CD4-positive, CD25-positive, alpha-beta regulatory T cell (primary cell): ENCODE measurements at regions not wholly inside any gene's neighbourhood (a gene's known extent, or its start where the extent isn't known, plus 50 kb on each side); places are given as distances from the start of the nearest gene placed in this dataset.
"Not testable (repeated sequence)": the region's sequence is repeated elsewhere in the genome, so short reads cannot be mapped to it uniquely, and the experiment has no call there.

Experiments
- ATAC-seq, 2 donors: fragments of 150-1000 bp; cut with Tn5 transposase; one replicate each; pipeline ENCODE4 v1.10.0; 2021; ENCODE audit warnings: low read depth in 2 of 2, moderate number of reproducible peaks in 2 of 2, moderate library complexity in 1 of 2
- DNase-seq, 3 donors: peaks; one replicate each; pipeline versions ENCODE4 v3.0.0 to v3.0.0-alpha.2; 2012 to 2022; ENCODE audit warnings: mixed read lengths in 1 of 3
- H3K27ac ChIP-seq: one replicate; pipeline ENCODE4 v1.7.0; 2013; ENCODE audit warnings: mild to moderate bottlenecking, low read length; ENCODE audit not compliant: insufficient read depth, poor library complexity, severe bottlenecking
- H3K27me3 ChIP-seq: one replicate; pipeline ENCODE4 v1.7.0; 2013; ENCODE audit warnings: low read length; ENCODE audit not compliant: control insufficient read depth, insufficient read depth
- H3K36me3 ChIP-seq: one replicate; pipeline ENCODE4 v1.7.0; 2013; ENCODE audit warnings: mild to moderate bottlenecking, low read length, moderate library complexity; ENCODE audit not compliant: control insufficient read depth, insufficient read depth
- H3K4me1 ChIP-seq: 2 replicates; pipeline ENCODE4 v1.7.0; 2013; ENCODE audit warnings: mild to moderate bottlenecking, low read length; ENCODE audit not compliant: insufficient read depth, control insufficient read depth, poor library complexity, severe bottlenecking
- H3K4me3 ChIP-seq: one replicate; pipeline ENCODE4 v1.7.0; 2013; ENCODE audit warnings: low read depth, mild to moderate bottlenecking, low read length, moderate library complexity
- H3K9me3 ChIP-seq, 2 experiments: 1 replicate in 1 of 2; 2 replicates in 1 of 2; pipeline ENCODE4 v1.7.0; 2013; ENCODE audit warnings: low read length in 2 of 2, mild to moderate bottlenecking in 1 of 2, moderate library complexity in 1 of 2; ENCODE audit not compliant: control insufficient read depth in 2 of 2
- H3K27ac Mint-ChIP-seq, 3 donors: one replicate each; pipeline ENCODE4 v1.8.0; 2020 to 2022; ENCODE audit warnings: mild to moderate bottlenecking in 3 of 3, mixed read lengths in 3 of 3, moderate library complexity in 2 of 3
- H3K27me3 Mint-ChIP-seq: one replicate; pipeline ENCODE4 v1.8.0; 2022; ENCODE audit warnings: mild to moderate bottlenecking, mixed read lengths
- H3K36me3 Mint-ChIP-seq: one replicate; pipeline ENCODE4 v1.8.0; 2020; ENCODE audit warnings: mixed read lengths
- H3K4me1 Mint-ChIP-seq, 4 donors: one replicate each; pipeline ENCODE4 v1.8.0; 2020 to 2022; ENCODE audit warnings: mixed read lengths in 4 of 4, mild to moderate bottlenecking in 1 of 4
- H3K4me3 Mint-ChIP-seq, 4 donors: one replicate each; pipeline ENCODE4 v1.8.0; 2020 to 2022; ENCODE audit warnings: mild to moderate bottlenecking in 4 of 4, mixed read lengths in 4 of 4, moderate library complexity in 3 of 4
- H3K9me3 Mint-ChIP-seq, 7 donors: one replicate each; pipeline ENCODE4 v1.8.0; 2020 to 2022; ENCODE audit warnings: mixed read lengths in 7 of 7, mild to moderate bottlenecking in 3 of 7, moderate library complexity in 2 of 7

GRCh38 chr7:9124320-9124719 lies 690.9 kb downstream of the NXPH1 start:
- no peak for ATAC-seq
- Mint-ChIP-seq H3K27ac (no peak overlapping the region), H3K36me3 (no peaks in the 10 kb centered on the region), H3K9me3 (peaks cover 0 to 6% (median 4%) of the 10 kb centered on the region in 7 donors), H3K27me3 (no peaks in the 10 kb centered on the region), H3K4me1 (no peaks in the 10 kb centered on the region), H3K4me3 (no peak overlapping the region)
- Histone ChIP-seq H3K36me3 (no peaks in the 10 kb centered on the region), H3K4me1 (no peaks in the 10 kb centered on the region), H3K4me3 (no peak overlapping the region), H3K9me3 (no peaks in the 10 kb centered on the region), H3K27ac (no peak overlapping the region), H3K27me3 (no peaks in the 10 kb centered on the region)
- DNase-seq, result no peak

- DNase-seq (no peak), ATAC-seq (no peak)
- Mint-ChIP-seq H3K4me1 (no peaks in the 10 kb centered on the region), H3K27ac (no peak overlapping the region), H3K27me3 (no peaks in the 10 kb centered on the region), H3K4me3 (no peak overlapping the region), H3K36me3 (no peaks in the 10 kb centered on the region), H3K9me3 (peaks cover 0 to 10% (median 5%) of the 10 kb centered on the region in 7 donors)
- no peak overlapping the region for H3K27ac ChIP-seq
- H3K27me3 ChIP-seq, result no peaks in the 10 kb centered on the region
- no peaks in the 10 kb centered on the region for H3K9me3 ChIP-seq
- no peaks in the 10 kb centered on the region for H3K4me1 ChIP-seq
- H3K36me3 ChIP-seq, result no peaks in the 10 kb centered on the region
- no peak overlapping the region for H3K4me3 ChIP-seq
Observed at GRCh38 chr7:9125246-9125645, 691.8 kb downstream of the NXPH1 start.

- no peak for ATAC-seq
- H3K36me3 Mint-ChIP-seq, result no peaks in the 10 kb centered on the region
- H3K36me3 ChIP-seq, result no peaks in the 10 kb centered on the region
- no peaks in the 10 kb centered on the region for H3K4me1 ChIP-seq
- no peaks in the 10 kb centered on the region for H3K27me3 ChIP-seq
- H3K27ac Mint-ChIP-seq, result no peak overlapping the region
- H3K27ac ChIP-seq, result no peak overlapping the region
- no peak overlapping the region for H3K4me3 ChIP-seq
- H3K9me3 Mint-ChIP-seq, result peaks cover 0 to 14% (median 3%) of the 10 kb centered on the region in 7 donors
- H3K9me3 ChIP-seq, result no peaks in the 10 kb centered on the region
- no peak for DNase-seq
- no peak overlapping the region for H3K4me3 Mint-ChIP-seq
- no peaks in the 10 kb centered on the region for H3K27me3 Mint-ChIP-seq
- no peaks in the 10 kb centered on the region for H3K4me1 Mint-ChIP-seq
Observed at GRCh38 chr7:9127901-9128300, 694.5 kb downstream of the NXPH1 start.

GRCh38 chr7:9148687-9149086 lies 715.3 kb downstream of the NXPH1 start:
- H3K9me3 ChIP-seq, result no peaks in the 10 kb centered on the region
- H3K4me1 ChIP-seq, result no peaks in the 10 kb centered on the region
- H3K27me3 Mint-ChIP-seq, result no peaks in the 10 kb centered on the region
- no peaks in the 10 kb centered on the region for H3K27me3 ChIP-seq
- H3K9me3 Mint-ChIP-seq, result peaks cover 0 to 16% (median 4%) of the 10 kb centered on the region in 7 donors
- no peaks in the 10 kb centered on the region for H3K36me3 Mint-ChIP-seq
- H3K4me1 Mint-ChIP-seq, result no peaks in the 10 kb centered on the region
- H3K36me3 ChIP-seq, result no peaks in the 10 kb centered on the region
- H3K27ac Mint-ChIP-seq, result no peak overlapping the region
- DNase-seq (no peak), ATAC-seq (no peak)
- no peak overlapping the region for H3K4me3 ChIP-seq
- H3K4me3 Mint-ChIP-seq, result no peak overlapping the region
- H3K27ac ChIP-seq, result no peak overlapping the region

- Histone ChIP-seq H3K27me3 (no peaks in the 10 kb centered on the region), H3K4me1 (no peaks in the 10 kb centered on the region), H3K36me3 (no peaks in the 10 kb centered on the region), H3K9me3 (no peaks in the 10 kb centered on the region), H3K4me3 (no peak overlapping the region), H3K27ac (no peak overlapping the region)
- Mint-ChIP-seq H3K9me3 (peaks cover 0 to 21% (median 3%) of the 10 kb centered on the region in 7 donors), H3K4me3 (no peak overlapping the region), H3K36me3 (no peaks in the 10 kb centered on the region), H3K4me1 (no peaks in the 10 kb centered on the region), H3K27ac (no peak overlapping the region), H3K27me3 (no peaks in the 10 kb centered on the region)
- ATAC-seq, result no peak
- DNase-seq, result no peak
Observed at GRCh38 chr7:9149499-9150082, 716.2 kb downstream of the NXPH1 start.

- not testable (repeated sequence) for H3K27me3 Mint-ChIP-seq, ATAC-seq, H3K4me1 Mint-ChIP-seq
Observed at GRCh38 chr7:9163691-9164090, 730.3 kb downstream of the NXPH1 start.

GRCh38 chr7:9175871-9176270 lies 742.5 kb downstream of the NXPH1 start:
- Mint-ChIP-seq H3K4me3 (no peak overlapping the region), H3K27me3 (no peaks in the 10 kb centered on the region), H3K36me3 (no peaks in the 10 kb centered on the region), H3K9me3 (peaks cover 3 to 21% (median 11%) of the 10 kb centered on the region in 7 donors), H3K27ac (no peak overlapping the region), H3K4me1 (no peaks in the 10 kb centered on the region)
- Histone ChIP-seq H3K27me3 (no peaks in the 10 kb centered on the region), H3K36me3 (no peaks in the 10 kb centered on the region), H3K9me3 (peaks cover 0 to 15% of the 10 kb centered on the region in 2 experiments), H3K4me1 (no peaks in the 10 kb centered on the region), H3K27ac (no peak overlapping the region), H3K4me3 (no peak overlapping the region)
- DNase-seq (no peak), ATAC-seq (no peak)

More at GRCh38 chr7:9163691-9164090, 730.3 kb downstream of the NXPH1 start:
- not testable (repeated sequence) for H3K4me3 ChIP-seq, H3K4me1 ChIP-seq, H3K27ac Mint-ChIP-seq, DNase-seq, H3K27ac ChIP-seq, H3K36me3 Mint-ChIP-seq, H3K27me3 ChIP-seq, H3K9me3 ChIP-seq, H3K36me3 ChIP-seq, H3K4me3 Mint-ChIP-seq
- H3K9me3 Mint-ChIP-seq, result peaks cover 0 to 17% (median 3%) of the 10 kb centered on the region in 7 donors

- H3K27ac ChIP-seq, result no peak overlapping the region
- no peaks in the 10 kb centered on the region for H3K36me3 ChIP-seq
- DNase-seq (no peak), ATAC-seq (no peak)
- H3K4me3 Mint-ChIP-seq, result no peak overlapping the region
- peaks cover 0 to 19% (median 8%) of the 10 kb centered on the region in 7 donors for H3K9me3 Mint-ChIP-seq
- no peaks in the 10 kb centered on the region for H3K4me1 ChIP-seq
- no peaks in the 10 kb centered on the region for H3K27me3 ChIP-seq
- H3K27me3 Mint-ChIP-seq, result no peaks in the 10 kb centered on the region
- no peaks in the 10 kb centered on the region for H3K36me3 Mint-ChIP-seq
- no peak overlapping the region for H3K27ac Mint-ChIP-seq
- no peaks in the 10 kb centered on the region for H3K9me3 ChIP-seq
- H3K4me3 ChIP-seq, result no peak overlapping the region
- H3K4me1 Mint-ChIP-seq, result no peaks in the 10 kb centered on the region
Observed at GRCh38 chr7:9181356-9181755, 747.9 kb downstream of the NXPH1 start.
